ENCODE measurements at regions not wholly inside any gene's neighbourhood (a gene's known extent, or its start where the extent isn't known, plus 50 kb on each side); places are given as distances from the start of the nearest gene placed in this dataset.

DNA sequence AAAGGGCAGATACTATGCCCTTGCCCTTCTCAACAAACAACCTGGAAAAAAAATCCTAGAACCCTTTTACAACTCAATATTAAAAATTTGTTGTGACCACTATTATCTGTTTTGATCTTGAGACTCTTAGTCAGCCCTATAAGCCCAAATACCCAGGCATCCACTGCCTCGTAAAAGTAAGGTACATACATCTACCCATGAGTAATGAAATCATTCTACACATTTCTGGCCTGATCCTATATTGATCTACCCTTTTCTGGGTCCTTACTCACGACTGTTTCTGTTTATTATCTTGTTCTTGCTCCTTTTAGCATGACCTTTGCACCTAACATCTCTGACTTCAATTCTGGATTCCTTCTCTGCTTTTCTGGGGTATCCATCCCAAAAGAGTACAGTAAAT is 56.8 kb downstream of the SCG2 start:
- TF ChIP-seq, protein P1, sequence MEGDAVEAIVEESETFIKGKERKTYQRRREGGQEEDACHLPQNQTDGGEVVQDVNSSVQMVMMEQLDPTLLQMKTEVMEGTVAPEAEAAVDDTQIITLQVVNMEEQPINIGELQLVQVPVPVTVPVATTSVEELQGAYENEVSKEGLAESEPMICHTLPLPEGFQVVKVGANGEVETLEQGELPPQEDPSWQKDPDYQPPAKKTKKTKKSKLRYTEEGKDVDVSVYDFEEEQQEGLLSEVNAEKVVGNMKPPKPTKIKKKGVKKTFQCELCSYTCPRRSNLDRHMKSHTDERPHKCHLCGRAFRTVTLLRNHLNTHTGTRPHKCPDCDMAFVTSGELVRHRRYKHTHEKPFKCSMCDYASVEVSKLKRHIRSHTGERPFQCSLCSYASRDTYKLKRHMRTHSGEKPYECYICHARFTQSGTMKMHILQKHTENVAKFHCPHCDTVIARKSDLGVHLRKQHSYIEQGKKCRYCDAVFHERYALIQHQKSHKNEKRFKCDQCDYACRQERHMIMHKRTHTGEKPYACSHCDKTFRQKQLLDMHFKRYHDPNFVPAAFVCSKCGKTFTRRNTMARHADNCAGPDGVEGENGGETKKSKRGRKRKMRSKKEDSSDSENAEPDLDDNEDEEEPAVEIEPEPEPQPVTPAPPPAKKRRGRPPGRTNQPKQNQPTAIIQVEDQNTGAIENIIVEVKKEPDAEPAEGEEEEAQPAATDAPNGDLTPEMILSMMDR (IDR thresholded peaks at IDR 0.05) = no peak
- TF ChIP-seq POLR2A (IDR thresholded peaks at IDR 0.05; ENCODE audit: low read depth) = no peak
